ENCODE measurements at regions not wholly inside any gene's neighbourhood (a gene's known extent, or its start where the extent isn't known, plus 50 kb on each side); places are given as distances from the start of the nearest gene placed in this dataset.
"Not testable (repeated sequence)": the region's sequence is repeated elsewhere in the genome, so short reads cannot be mapped to it uniquely, and the experiment has no call there.

DNA sequence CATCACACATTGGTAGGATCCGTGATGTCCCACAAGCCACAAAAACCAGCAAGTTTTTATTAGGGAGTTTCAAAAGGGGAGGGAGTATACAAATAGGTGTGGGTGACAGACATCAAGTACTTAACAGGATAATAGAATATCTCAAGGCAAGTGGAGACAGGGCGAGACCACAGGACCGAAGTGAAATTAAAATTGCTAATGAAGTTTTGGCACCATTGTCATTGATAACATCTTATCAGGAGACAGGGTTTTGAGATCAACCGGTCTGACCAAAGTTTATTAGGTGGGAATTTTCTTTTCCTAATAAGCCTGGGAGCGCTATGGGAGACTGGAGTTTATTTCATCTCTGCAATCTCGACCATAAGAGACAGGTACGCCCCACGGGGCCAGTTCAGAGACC is 178.5 kb downstream of the OTOP1 start:
- not testable (repeated sequence) for DNase-seq

DNA sequence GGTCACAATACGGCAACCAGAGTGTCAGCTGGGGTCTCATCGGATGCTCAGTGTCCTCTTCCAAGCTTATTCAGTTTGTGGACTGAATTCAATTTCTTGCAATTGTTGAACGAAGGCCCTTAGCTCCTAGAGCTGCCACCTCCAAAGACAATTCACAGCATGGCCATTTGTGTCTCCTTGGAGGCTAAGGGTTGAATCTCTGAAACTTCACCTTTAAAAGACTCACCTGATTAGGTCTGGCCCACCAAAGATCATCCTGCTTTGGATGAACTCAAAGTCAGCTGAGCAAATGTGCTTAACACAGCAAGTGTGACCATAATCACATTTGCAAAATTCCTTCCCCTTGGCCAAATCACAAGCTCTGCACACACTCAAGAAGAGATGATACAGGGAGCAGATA is 175.9 kb downstream of the OTOP1 start:
- DNase-seq: not testable (repeated sequence)

DNA sequence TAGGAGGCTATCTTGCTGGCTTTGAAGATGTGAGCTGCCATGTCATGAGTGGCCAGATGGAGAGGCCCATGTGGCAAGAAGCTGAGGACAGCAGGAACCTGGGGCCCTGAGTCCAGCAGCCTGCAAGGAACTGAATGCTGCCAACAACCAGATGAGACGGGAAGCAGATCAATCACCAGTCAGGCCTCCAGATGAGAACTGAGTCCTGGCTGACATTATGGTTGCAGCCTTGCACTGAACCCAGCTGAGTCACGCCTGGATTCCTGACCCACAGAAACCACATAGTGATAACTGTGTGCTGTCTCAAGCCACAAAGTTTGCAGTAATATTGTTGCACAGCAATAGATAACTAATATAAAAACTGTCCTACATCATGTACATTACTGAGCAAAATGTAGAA is 173.8 kb downstream of the OTOP1 start:
- not testable (repeated sequence) for DNase-seq

GRCh38 chr4:4057226-4057625 is 169.5 kb downstream of the OTOP1 start:
- not testable (repeated sequence) for DNase-seq

DNA sequence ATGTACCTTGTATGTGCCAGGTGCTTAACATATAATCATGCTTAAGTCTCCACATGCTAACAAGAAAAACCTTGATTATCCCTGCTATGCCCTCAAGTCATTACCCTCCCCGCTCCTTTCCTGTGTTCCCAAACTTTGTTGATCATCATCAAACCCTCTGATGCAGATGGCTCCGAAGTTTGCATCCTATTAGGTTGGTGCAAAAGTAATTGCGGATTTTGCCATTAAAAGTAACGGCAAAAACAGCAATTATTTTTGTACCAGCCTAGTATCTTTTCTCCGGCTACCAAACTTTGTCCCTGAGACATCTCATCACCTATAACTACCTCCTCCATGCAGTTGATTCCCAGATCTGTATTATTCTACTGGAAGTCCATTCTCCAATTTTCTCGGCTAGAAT is 142.6 kb downstream of the OTOP1 start:
- not testable (repeated sequence) for DNase-seq

- not testable (repeated sequence) for DNase-seq
Measured at GRCh38 chr4:4089716-4090419, 136.9 kb downstream of the OTOP1 start.

DNA sequence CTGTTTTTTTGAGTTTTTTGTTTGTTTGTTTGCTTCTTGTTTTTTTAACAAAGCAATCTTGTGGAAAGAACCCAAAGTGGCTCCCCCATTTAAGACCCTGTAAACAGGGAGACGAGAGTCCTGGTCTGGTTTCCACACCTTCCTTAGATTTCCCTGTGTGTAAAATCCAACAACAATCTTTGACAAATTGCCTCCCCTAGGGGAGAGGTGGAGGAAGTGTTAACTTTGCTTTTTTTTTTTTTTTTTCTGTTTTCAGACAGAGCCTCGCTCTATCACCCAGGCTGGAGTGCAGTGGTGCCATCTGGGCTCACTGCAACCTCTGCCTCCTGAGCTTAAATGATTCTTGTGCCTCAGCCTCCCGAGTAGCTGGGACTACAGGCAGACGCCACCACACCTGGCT is 136.0 kb downstream of the OTOP1 start:
- DNase-seq: not testable (repeated sequence)

DNA sequence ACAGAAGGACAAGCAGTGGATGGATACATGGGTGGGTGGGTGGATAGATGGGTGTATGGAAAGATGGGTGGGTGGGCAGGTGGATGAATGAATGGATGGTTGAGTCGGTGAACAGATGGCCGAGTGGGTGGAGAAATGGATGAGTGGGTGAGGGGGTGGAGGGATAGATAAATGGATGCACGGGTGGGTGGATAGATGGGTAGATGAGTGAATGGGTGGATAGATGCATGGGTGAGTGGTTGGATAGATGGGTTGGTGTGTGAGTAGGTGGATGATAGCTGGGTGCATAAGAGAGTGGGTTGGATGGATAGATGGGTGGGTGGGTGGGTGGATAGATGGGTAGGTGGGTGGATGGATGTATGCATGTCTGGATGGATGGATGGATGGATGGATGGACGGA is 134.6 kb downstream of the OTOP1 start:
- DNase-seq: not testable (repeated sequence)

DNA sequence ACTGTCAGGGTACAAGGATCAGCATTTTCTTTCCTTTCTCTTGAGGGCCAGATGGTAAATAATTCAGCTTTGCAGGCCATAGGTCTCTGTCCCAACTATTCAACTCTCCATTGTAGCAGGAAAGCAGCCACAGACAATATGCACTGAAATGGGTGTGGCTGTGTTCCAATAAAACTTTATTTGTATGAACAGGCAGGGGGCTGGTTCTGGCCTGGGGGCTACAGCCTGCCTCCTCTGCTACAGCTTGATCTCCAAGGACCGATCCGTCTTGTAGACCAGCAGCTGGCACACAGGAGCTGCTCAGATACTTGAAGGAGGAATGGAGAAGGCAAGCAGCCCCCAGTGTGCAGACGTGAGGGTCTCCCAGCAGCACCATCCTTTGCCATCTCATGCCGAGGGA is 127.1 kb downstream of the OTOP1 start:
- not testable (repeated sequence) for DNase-seq

- not testable (repeated sequence) for DNase-seq
Measured at GRCh38 chr4:4106923-4107322, 119.8 kb downstream of the OTOP1 start.

- DNase-seq: peak; percentile 68
Measured at GRCh38 chr4:4107411-4108107, 119.2 kb downstream of the OTOP1 start.

DNA sequence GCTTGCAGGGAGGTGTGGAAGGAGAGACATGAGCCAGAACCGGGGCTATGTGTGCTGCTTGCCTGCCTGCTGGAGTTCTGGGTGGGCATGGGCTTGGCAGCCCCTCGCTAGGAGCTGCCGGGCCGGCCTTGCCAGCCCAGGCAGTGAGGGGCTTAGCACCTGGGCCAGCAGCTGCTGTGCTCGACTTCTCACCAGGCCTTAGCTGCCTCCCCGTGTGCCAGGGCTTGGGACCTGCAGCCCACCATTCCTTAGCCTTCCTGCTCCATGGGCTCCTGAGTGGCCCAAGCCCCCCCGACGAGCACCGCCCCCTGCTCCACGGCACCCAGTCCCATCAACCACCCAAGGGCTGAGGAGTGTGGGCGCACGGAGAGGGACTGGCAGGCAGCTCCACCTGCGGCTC is 111.3 kb downstream of the OTOP1 start:
- not testable (repeated sequence) for DNase-seq

DNA sequence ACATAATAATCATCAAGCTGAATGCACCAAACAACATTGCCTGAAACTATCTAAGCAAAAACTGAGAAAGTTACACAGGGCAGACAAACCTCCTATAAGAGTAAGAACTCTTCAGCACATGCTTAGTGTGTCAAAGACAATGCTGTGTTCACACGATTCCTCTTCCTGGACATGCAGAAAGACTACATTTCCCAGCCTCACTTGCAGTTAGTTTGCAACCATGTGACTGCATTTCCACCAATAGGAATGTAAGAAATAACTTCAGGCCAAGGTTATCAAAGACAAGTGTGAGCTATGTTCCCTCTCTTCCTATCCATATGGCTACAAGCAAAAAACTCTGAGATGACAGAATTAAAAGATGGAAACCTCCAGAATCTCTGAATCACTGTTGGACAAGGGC is 109.8 kb downstream of the OTOP1 start:
- peak; percentile 28 for DNase-seq

DNA sequence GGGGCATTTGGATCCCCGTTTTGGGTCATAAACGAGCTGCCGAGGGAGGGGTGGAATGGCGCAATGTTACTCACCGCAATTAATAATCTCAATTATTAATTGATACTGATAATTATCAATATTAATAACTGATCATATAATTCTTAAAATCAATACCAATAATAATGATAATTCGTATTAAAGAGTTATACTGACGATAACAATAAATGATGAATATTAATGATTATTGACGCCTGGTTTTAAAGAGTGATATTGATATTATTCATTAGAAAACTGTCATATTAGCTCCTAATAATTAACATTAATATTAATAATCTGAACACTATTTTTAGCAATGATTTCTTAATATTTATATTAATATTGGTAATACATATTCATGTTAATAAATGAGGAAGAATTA is 92.4 kb downstream of the OTOP1 start:
- DNase-seq: not testable (repeated sequence)

DNA sequence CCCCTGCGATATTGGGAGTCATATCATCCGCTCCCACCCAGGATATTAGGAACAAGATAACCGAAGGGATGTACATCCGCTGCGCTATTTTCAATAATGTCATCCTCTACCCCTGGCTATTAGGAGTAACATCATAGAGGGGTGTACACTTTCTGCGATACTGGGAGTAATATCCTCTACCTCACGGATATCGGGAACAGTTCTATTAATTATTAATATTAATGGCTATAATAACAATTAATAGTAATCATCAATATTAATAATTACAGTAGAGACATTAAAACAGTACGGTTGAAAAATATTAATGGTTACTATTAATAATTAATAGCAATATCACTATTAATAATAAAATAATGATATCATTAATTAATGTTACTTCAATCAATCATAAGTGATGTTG is 90.1 kb downstream of the OTOP1 start:
- DNase-seq: not testable (repeated sequence)

Data from CD4-positive, alpha-beta T cell treated with Interleukin-12 subunit alpha and Interleukin-12 subunit beta, for 1 hour (primary cell).